GM12892 (cell line): ENCODE measurements at regions not wholly inside any gene's neighbourhood (a gene's known extent, or its start where the extent isn't known, plus 50 kb on each side); places are given as distances from the start of the nearest gene placed in this dataset.

Source experiments
- POLR2A ChIP-seq: IDR thresholded peaks from 2 replicates; pipeline ENCODE4 v1.6.1; 2011; ENCODE audit warnings: low read depth, low read length, control low read depth
- POLR2AphosphoS5 ChIP-seq: IDR thresholded peaks from 2 replicates; pipeline ENCODE4 v1.6.1; 2011; ENCODE audit warnings: low read depth, low read length, control low read depth
- TAF1 ChIP-seq: IDR thresholded peaks from 2 replicates; pipeline ENCODE4 v1.6.1; 2011; ENCODE audit warnings: low read depth, mild to moderate bottlenecking, control low read depth, low read length, borderline replicate concordance

GRCh38 chr17:33922971-33923370 lies 332.1 kb upstream of the CCL2 start:
- TF ChIP-seq POLR2A (no peak), POLR2AphosphoS5 (no peak), TAF1 (no peak)
